Neural cell (in vitro differentiated cells): ENCODE measurements at regions not wholly inside any gene's neighbourhood (a gene's known extent, or its start where the extent isn't known, plus 50 kb on each side); places are given as distances from the start of the nearest gene placed in this dataset.

Experiments
- H2AFZ ChIP-seq: fragments of 200-600, 300-800 bp; sonication (generic), shearing (Covaris generic); 2 replicates; pipeline ENCODE4 v1.6.0; 2014; ENCODE audit warnings: low read depth, mild to moderate bottlenecking, antibody characterized with exemption, low read length, moderate library complexity
- H3F3A ChIP-seq: fragments of 200-600 bp; shearing (Covaris generic); 2 replicates; pipeline ENCODE4 v1.6.1; 2016; ENCODE audit warnings: mild to moderate bottlenecking, moderate library complexity, mixed read lengths, antibody characterized with exemption, low read length; ENCODE audit not compliant: insufficient read depth, poor library complexity, severe bottlenecking
- H3K27ac ChIP-seq: fragments of 200-600, 300-800 bp; sonication (generic), shearing (Covaris generic); 2 replicates; pipeline ENCODE4 v1.5.1; 2014; ENCODE audit warnings: mild to moderate bottlenecking, low read length, moderate library complexity
- H3K27me3 ChIP-seq: fragments of 300-800, 200-600 bp; sonication (generic), shearing (Covaris generic); 2 replicates; pipeline ENCODE4 v1.6.0; 2014; ENCODE audit warnings: mild to moderate bottlenecking, low read depth, low read length, moderate library complexity; ENCODE audit not compliant: insufficient read depth
- H3K36me3 ChIP-seq: fragments of 300-800, 200-600 bp; sonication (generic), shearing (Covaris generic); 2 replicates; pipeline ENCODE4 v1.5.1; 2014; ENCODE audit warnings: mild to moderate bottlenecking, antibody characterized with exemption, low read length, moderate library complexity; ENCODE audit not compliant: insufficient read depth
- H3K4me2 ChIP-seq: fragments of 300-800, 200-600 bp; sonication (generic), shearing (Covaris generic); 2 replicates; pipeline ENCODE4 v1.6.0; 2014; ENCODE audit warnings: mild to moderate bottlenecking, low read length
- H3K4me3 ChIP-seq: fragments of 300-800, 200-600 bp; sonication (generic), shearing (Covaris generic); 2 replicates; pipeline ENCODE4 v1.5.1; 2014; ENCODE audit warnings: mild to moderate bottlenecking, low read length, moderate library complexity
- H3K79me2 ChIP-seq: fragments of 200-600 bp; shearing (Covaris generic); replicated peaks from 2 replicates; pipeline ENCODE4 v1.6.0; 2014; ENCODE audit warnings: mild to moderate bottlenecking, low read length, moderate library complexity; ENCODE audit not compliant: insufficient read depth
- H3K9ac ChIP-seq: fragments of 300-800, 200-600 bp; sonication (generic), shearing (Covaris generic); 2 replicates; pipeline ENCODE4 v1.6.1; 2016; ENCODE audit warnings: mild to moderate bottlenecking, low read length, mixed read lengths
- H3K9me2 ChIP-seq: fragments of 200-600 bp; shearing (Covaris generic); 2 replicates; pipeline ENCODE4 v1.6.1; 2016; ENCODE audit warnings: mild to moderate bottlenecking, low read length, mixed read lengths; ENCODE audit not compliant: insufficient read depth
- H3K9me3 ChIP-seq: fragments of 200-600, 300-800 bp; sonication (generic), shearing (Covaris generic); 2 replicates; pipeline ENCODE4 v1.6.1; 2016; ENCODE audit warnings: mild to moderate bottlenecking, mixed run types, low read length, moderate library complexity, mixed read lengths
- H4K20me1 ChIP-seq: fragments of 200-600 bp; shearing (Covaris generic); 2 replicates; pipeline ENCODE4 v1.6.1; 2016; ENCODE audit warnings: mild to moderate bottlenecking, mixed run types; ENCODE audit not compliant: insufficient read depth
- EP300 ChIP-seq: fragments of 450-650 bp; conservative IDR thresholded peaks from 2 replicates; pipeline ENCODE4 v1.6.1; 2014; ENCODE audit warnings: antibody characterized with exemption, mild to moderate bottlenecking, moderate library complexity; ENCODE audit not compliant: poor library complexity, severe bottlenecking
- EZH2 ChIP-seq: fragments of 200-600, 300-800 bp; shearing (Covaris generic), sonication (generic); IDR thresholded peaks from 2 replicates; pipeline ENCODE4 v1.6.1; 2014; ENCODE audit warnings: antibody characterized with exemption, low read length, borderline replicate concordance, mild to moderate bottlenecking; ENCODE audit not compliant: insufficient read depth, poor library complexity, severe bottlenecking
- MXI1 ChIP-seq: fragments of 450-650 bp; conservative IDR thresholded peaks from 2 replicates; pipeline ENCODE4 v1.6.1; 2014; ENCODE audit warnings: antibody characterized with exemption, mild to moderate bottlenecking; ENCODE audit not compliant: poor library complexity, severe bottlenecking
- POLR2AphosphoS5 ChIP-seq: IDR thresholded peaks from 2 replicates; pipeline ENCODE4 v1.6.1; 2012
- RAD21 ChIP-seq: fragments of 450-650 bp; conservative IDR thresholded peaks from 2 replicates; pipeline ENCODE4 v1.6.1; 2014; ENCODE audit warnings: antibody characterized with exemption, mild to moderate bottlenecking, moderate library complexity
- SMC3 ChIP-seq: fragments of 450-650 bp; conservative IDR thresholded peaks from 2 replicates; pipeline ENCODE4 v1.6.1; 2014; ENCODE audit warnings: antibody characterized with exemption, mild to moderate bottlenecking, moderate library complexity; ENCODE audit not compliant: poor library complexity
- TAF1 ChIP-seq: IDR thresholded peaks from 2 replicates; pipeline ENCODE4 v1.6.1; 2012; ENCODE audit warnings: low read depth
- TF ChIP-seq, protein P1 (sequence below): fragments of 450-650 bp; IDR thresholded peaks from 2 replicates; pipeline ENCODE4 v1.5.1; 2014; ENCODE audit warnings: antibody characterized with exemption, mild to moderate bottlenecking, moderate library complexity; ENCODE audit not compliant: poor library complexity, severe bottlenecking
- TF ChIP-seq, protein P2 (sequence below): IDR thresholded peaks from 2 replicates; pipeline ENCODE4 v1.6.1; 2012; ENCODE audit warnings: borderline replicate concordance

DNA sequence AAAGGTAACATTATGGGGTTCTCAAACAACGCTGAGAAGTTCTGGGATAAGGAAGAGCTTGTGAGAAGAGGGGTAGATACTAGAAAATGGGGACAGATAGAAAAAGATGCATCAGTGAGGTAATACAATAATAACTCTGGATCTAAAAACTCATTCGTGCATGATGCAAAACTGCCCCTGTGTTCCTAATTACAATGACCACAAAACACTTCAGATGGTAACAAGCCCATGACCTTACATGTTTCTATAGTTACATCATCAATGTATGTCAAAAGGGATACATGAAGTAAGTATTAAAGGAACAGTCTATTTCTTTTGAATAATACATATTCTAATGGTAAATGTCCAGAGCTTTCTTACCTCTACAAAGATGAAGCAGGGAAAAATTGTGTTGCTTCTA is 110.6 kb upstream of the PLPPR5 start:
- no peak overlapping the region for H3K9ac ChIP-seq
- TF ChIP-seq MXI1: no peak
- TF ChIP-seq TAF1: no peak
- TF ChIP-seq EP300: no peak
- no peak for TF ChIP-seq POLR2AphosphoS5
- TF ChIP-seq, protein P1, sequence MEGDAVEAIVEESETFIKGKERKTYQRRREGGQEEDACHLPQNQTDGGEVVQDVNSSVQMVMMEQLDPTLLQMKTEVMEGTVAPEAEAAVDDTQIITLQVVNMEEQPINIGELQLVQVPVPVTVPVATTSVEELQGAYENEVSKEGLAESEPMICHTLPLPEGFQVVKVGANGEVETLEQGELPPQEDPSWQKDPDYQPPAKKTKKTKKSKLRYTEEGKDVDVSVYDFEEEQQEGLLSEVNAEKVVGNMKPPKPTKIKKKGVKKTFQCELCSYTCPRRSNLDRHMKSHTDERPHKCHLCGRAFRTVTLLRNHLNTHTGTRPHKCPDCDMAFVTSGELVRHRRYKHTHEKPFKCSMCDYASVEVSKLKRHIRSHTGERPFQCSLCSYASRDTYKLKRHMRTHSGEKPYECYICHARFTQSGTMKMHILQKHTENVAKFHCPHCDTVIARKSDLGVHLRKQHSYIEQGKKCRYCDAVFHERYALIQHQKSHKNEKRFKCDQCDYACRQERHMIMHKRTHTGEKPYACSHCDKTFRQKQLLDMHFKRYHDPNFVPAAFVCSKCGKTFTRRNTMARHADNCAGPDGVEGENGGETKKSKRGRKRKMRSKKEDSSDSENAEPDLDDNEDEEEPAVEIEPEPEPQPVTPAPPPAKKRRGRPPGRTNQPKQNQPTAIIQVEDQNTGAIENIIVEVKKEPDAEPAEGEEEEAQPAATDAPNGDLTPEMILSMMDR: no peak
- no peak for TF ChIP-seq SMC3
- no peak for TF ChIP-seq RAD21
- TF ChIP-seq, protein P2, sequence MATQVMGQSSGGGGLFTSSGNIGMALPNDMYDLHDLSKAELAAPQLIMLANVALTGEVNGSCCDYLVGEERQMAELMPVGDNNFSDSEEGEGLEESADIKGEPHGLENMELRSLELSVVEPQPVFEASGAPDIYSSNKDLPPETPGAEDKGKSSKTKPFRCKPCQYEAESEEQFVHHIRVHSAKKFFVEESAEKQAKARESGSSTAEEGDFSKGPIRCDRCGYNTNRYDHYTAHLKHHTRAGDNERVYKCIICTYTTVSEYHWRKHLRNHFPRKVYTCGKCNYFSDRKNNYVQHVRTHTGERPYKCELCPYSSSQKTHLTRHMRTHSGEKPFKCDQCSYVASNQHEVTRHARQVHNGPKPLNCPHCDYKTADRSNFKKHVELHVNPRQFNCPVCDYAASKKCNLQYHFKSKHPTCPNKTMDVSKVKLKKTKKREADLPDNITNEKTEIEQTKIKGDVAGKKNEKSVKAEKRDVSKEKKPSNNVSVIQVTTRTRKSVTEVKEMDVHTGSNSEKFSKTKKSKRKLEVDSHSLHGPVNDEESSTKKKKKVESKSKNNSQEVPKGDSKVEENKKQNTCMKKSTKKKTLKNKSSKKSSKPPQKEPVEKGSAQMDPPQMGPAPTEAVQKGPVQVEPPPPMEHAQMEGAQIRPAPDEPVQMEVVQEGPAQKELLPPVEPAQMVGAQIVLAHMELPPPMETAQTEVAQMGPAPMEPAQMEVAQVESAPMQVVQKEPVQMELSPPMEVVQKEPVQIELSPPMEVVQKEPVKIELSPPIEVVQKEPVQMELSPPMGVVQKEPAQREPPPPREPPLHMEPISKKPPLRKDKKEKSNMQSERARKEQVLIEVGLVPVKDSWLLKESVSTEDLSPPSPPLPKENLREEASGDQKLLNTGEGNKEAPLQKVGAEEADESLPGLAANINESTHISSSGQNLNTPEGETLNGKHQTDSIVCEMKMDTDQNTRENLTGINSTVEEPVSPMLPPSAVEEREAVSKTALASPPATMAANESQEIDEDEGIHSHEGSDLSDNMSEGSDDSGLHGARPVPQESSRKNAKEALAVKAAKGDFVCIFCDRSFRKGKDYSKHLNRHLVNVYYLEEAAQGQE: no peak
- TF ChIP-seq EZH2: no peak
- no peaks in the 10 kb centered on the region for H4K20me1 ChIP-seq
- H3K9me3 ChIP-seq: no peaks in the 10 kb centered on the region
- H3K27me3 ChIP-seq: no peaks in the 10 kb centered on the region
- no peak overlapping the region for H2AFZ ChIP-seq
- H3F3A ChIP-seq: no peaks in the 10 kb centered on the region
- no peaks in the 10 kb centered on the region for H3K36me3 ChIP-seq
- no peak overlapping the region for H3K4me3 ChIP-seq
- H3K4me2 ChIP-seq: no peak overlapping the region
- H3K9me2 ChIP-seq: no peaks in the 10 kb centered on the region
- H3K27ac ChIP-seq: no peak overlapping the region
- H3K79me2 ChIP-seq: no peaks in the 10 kb centered on the region

DNA sequence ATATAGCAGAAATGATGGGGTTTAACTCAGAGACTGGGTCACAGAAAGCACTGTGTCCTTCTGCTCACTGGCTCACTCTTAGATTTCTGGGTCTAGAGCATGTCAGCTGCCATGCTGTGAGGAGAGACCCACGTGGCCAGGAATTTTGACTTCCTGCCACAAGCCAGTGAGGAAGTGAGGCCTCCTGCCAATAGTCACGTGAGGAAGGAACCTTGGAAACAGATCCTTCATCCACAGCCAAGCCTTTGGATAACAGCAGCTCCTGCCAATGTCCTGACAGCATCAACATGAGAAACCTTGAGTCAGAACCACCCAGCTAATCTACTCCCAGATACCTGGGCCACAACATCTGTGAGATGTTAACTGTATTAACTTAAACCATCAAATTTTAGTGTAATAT is 114.5 kb upstream of the PLPPR5 start:
- no peak for TF ChIP-seq EP300
- TF ChIP-seq SMC3: no peak
- no peak for TF ChIP-seq RAD21
- TF ChIP-seq POLR2AphosphoS5: no peak
- TF ChIP-seq, protein P1: no peak
- no peak for TF ChIP-seq MXI1
- no peak for TF ChIP-seq TAF1
- TF ChIP-seq, protein P2: no peak
- no peak for TF ChIP-seq EZH2
- Histone ChIP-seq H3K9me2 (no peaks in the 10 kb centered on the region), H3K27me3 (no peaks in the 10 kb centered on the region), H3F3A (no peaks in the 10 kb centered on the region), H4K20me1 (no peaks in the 10 kb centered on the region), H2AFZ (no peak overlapping the region), H3K4me3 (no peak overlapping the region), H3K9me3 (no peaks in the 10 kb centered on the region), H3K9ac (no peak overlapping the region), H3K79me2 (no peaks in the 10 kb centered on the region), H3K36me3 (no peaks in the 10 kb centered on the region), H3K4me2 (no peak overlapping the region), H3K27ac (no peak overlapping the region)
